GM21737 (cell line): ENCODE measurements at regions not wholly inside any gene's neighbourhood (a gene's known extent, or its start where the extent isn't known, plus 50 kb on each side); places are given as distances from the start of the nearest gene placed in this dataset.
"Not testable (repeated sequence)": the region's sequence is repeated elsewhere in the genome, so short reads cannot be mapped to it uniquely, and the experiment has no call there.

Experiments used
- ATAC-seq: cut with Tn5 transposase; IDR thresholded peaks from one replicate; pipeline ENCODE4 v1.9.1; 2021; ENCODE audit warnings: mild to moderate bottlenecking, moderate library complexity; ENCODE audit not compliant: unreplicated experiment

GRCh38 chr1:31485166-31485565, 72.2 kb downstream of the SERINC2 start:
- no peak for ATAC-seq

- ATAC-seq, result no peak
These were observed 74.1 kb downstream of the SERINC2 start for GRCh38 chr1:31487143-31487542.

GRCh38 chr1:31487721-31488293, 74.8 kb downstream of the SERINC2 start:
- ATAC-seq, result no peak

- no peak for ATAC-seq
These were observed 75.5 kb downstream of the SERINC2 start for GRCh38 chr1:31488528-31488927.

GRCh38 chr1:31489575-31489974, 76.6 kb downstream of the SERINC2 start:
- ATAC-seq, result not testable (repeated sequence)

GRCh38 chr1:31490596-31490995, 77.6 kb downstream of the SERINC2 start:
- ATAC-seq, result not testable (repeated sequence)

- not testable (repeated sequence) for ATAC-seq
These were observed 81.0 kb upstream of the TINAGL1 start for GRCh38 chr1:31495351-31495750.

- ATAC-seq, result not testable (repeated sequence)
These were observed 80.5 kb upstream of the TINAGL1 start for GRCh38 chr1:31495770-31496169.

GRCh38 chr1:31497601-31498000, 78.7 kb upstream of the TINAGL1 start:
- no peak for ATAC-seq

GRCh38 chr1:31498376-31499040, 77.8 kb upstream of the TINAGL1 start:
- ATAC-seq, result no peak

- ATAC-seq, result no peak
These were observed 74.8 kb upstream of the TINAGL1 start for GRCh38 chr1:31501505-31501904.

GRCh38 chr1:31502253-31502652, 74.1 kb upstream of the TINAGL1 start:
- ATAC-seq, result no peak

- no peak for ATAC-seq
These were observed 73.3 kb upstream of the TINAGL1 start for GRCh38 chr1:31502926-31503511.

GRCh38 chr1:31503570-31503969, 72.7 kb upstream of the TINAGL1 start:
- ATAC-seq, result no peak

GRCh38 chr1:31504001-31504400, 72.3 kb upstream of the TINAGL1 start:
- ATAC-seq, result no peak

GRCh38 chr1:31505911-31506497, 70.3 kb upstream of the TINAGL1 start:
- ATAC-seq, result peak; percentile 45

GRCh38 chr1:31507221-31507620, 69.1 kb upstream of the TINAGL1 start:
- ATAC-seq, result no peak

- no peak for ATAC-seq
These were observed 68.4 kb upstream of the TINAGL1 start for GRCh38 chr1:31507676-31508530.

GRCh38 chr1:31509124-31510072, 66.9 kb upstream of the TINAGL1 start:
- peak; percentile 43 for ATAC-seq

- ATAC-seq, result no peak
These were observed 66.0 kb upstream of the TINAGL1 start for GRCh38 chr1:31510304-31510703.
